ENCODE measurements at regions not wholly inside any gene's neighbourhood (a gene's known extent, or its start where the extent isn't known, plus 50 kb on each side); places are given as distances from the start of the nearest gene placed in this dataset.
"Not testable (repeated sequence)": the region's sequence is repeated elsewhere in the genome, so short reads cannot be mapped to it uniquely, and the experiment has no call there.

- H3K9me3 ChIP-seq (ENCODE audit: insufficient read depth, low read depth, low read length); H3K9ac ChIP-seq (ENCODE audit: low read depth, low read length); H3K36me3 ChIP-seq (ENCODE audit: insufficient read depth, low read length); H3K4me3 ChIP-seq (ENCODE audit: low read length); H3K27ac ChIP-seq (ENCODE audit: low read depth, low read length); H3K4me1 ChIP-seq (ENCODE audit: insufficient read depth, low read length); H3K27me3 ChIP-seq (ENCODE audit: insufficient read depth, low read length): not testable (repeated sequence)
- 95% methylated on average over 17 of the region's 23 CpGs for WGBS
Measured at GRCh38 chr16:29355339-29356059, 51.0 kb downstream of the NPIPB11 start.

- not testable (repeated sequence) for H3K27me3 ChIP-seq (ENCODE audit: insufficient read depth, low read length); H3K4me3 ChIP-seq (ENCODE audit: low read length); H3K27ac ChIP-seq (ENCODE audit: low read depth, low read length); H3K4me1 ChIP-seq (ENCODE audit: insufficient read depth, low read length); H3K36me3 ChIP-seq (ENCODE audit: insufficient read depth, low read length); H3K9ac ChIP-seq (ENCODE audit: low read depth, low read length); H3K9me3 ChIP-seq (ENCODE audit: insufficient read depth, low read depth, low read length)
- 100% methylated on average over 2 of the region's 5 CpGs for WGBS
Measured at GRCh38 chr16:29354449-29354848, 52.1 kb downstream of the NPIPB11 start.

GRCh38 chr16:29352617-29352999 lies 53.9 kb downstream of the NPIPB11 start:
- H3K4me3 ChIP-seq (ENCODE audit: low read length); H3K9me3 ChIP-seq (ENCODE audit: insufficient read depth, low read depth, low read length); H3K4me1 ChIP-seq (ENCODE audit: insufficient read depth, low read length); H3K9ac ChIP-seq (ENCODE audit: low read depth, low read length); H3K36me3 ChIP-seq (ENCODE audit: insufficient read depth, low read length); H3K27me3 ChIP-seq (ENCODE audit: insufficient read depth, low read length); H3K27ac ChIP-seq (ENCODE audit: low read depth, low read length): not testable (repeated sequence)
- 52% methylated on average over 1 of the region's 2 CpGs for WGBS

- 100% methylated on average over 4 of the region's 9 CpGs for WGBS
Measured at GRCh38 chr16:29351970-29352616, 54.4 kb downstream of the NPIPB11 start.

GRCh38 chr16:29351271-29351969 lies 55.1 kb downstream of the NPIPB11 start:
- H3K36me3 ChIP-seq (ENCODE audit: insufficient read depth, low read length); H3K4me1 ChIP-seq (ENCODE audit: insufficient read depth, low read length); H3K4me3 ChIP-seq (ENCODE audit: low read length); H3K9me3 ChIP-seq (ENCODE audit: insufficient read depth, low read depth, low read length); H3K27ac ChIP-seq (ENCODE audit: low read depth, low read length); H3K9ac ChIP-seq (ENCODE audit: low read depth, low read length); H3K27me3 ChIP-seq (ENCODE audit: insufficient read depth, low read length): not testable (repeated sequence)
- WGBS: 86% methylated on average over 8 of the region's 15 CpGs

More at GRCh38 chr16:29351970-29352616, 54.4 kb downstream of the NPIPB11 start:
- not testable (repeated sequence) for H3K36me3 ChIP-seq (ENCODE audit: insufficient read depth, low read length); H3K4me1 ChIP-seq (ENCODE audit: insufficient read depth, low read length); H3K27ac ChIP-seq (ENCODE audit: low read depth, low read length); H3K9ac ChIP-seq (ENCODE audit: low read depth, low read length); H3K9me3 ChIP-seq (ENCODE audit: insufficient read depth, low read depth, low read length); H3K4me3 ChIP-seq (ENCODE audit: low read length); H3K27me3 ChIP-seq (ENCODE audit: insufficient read depth, low read length)

- H3K27me3 ChIP-seq (ENCODE audit: insufficient read depth, low read length); H3K9me3 ChIP-seq (ENCODE audit: insufficient read depth, low read depth, low read length); H3K9ac ChIP-seq (ENCODE audit: low read depth, low read length); H3K4me3 ChIP-seq (ENCODE audit: low read length); H3K27ac ChIP-seq (ENCODE audit: low read depth, low read length); H3K36me3 ChIP-seq (ENCODE audit: insufficient read depth, low read length); H3K4me1 ChIP-seq (ENCODE audit: insufficient read depth, low read length): not testable (repeated sequence)
- 86% methylated on average over 6 of the region's 7 CpGs for WGBS
Measured at GRCh38 chr16:29349966-29350365, 56.5 kb downstream of the NPIPB11 start.

GRCh38 chr16:29348748-29349147 lies 57.8 kb downstream of the NPIPB11 start:
- not testable (repeated sequence) for H3K27me3 ChIP-seq (ENCODE audit: insufficient read depth, low read length)

GRCh38 chr16:29348123-29348690 lies 58.3 kb downstream of the NPIPB11 start:
- not testable (repeated sequence) for H3K9me3 ChIP-seq (ENCODE audit: insufficient read depth, low read depth, low read length); H3K27ac ChIP-seq (ENCODE audit: low read depth, low read length); H3K27me3 ChIP-seq (ENCODE audit: insufficient read depth, low read length); H3K9ac ChIP-seq (ENCODE audit: low read depth, low read length); H3K36me3 ChIP-seq (ENCODE audit: insufficient read depth, low read length); H3K4me3 ChIP-seq (ENCODE audit: low read length); H3K4me1 ChIP-seq (ENCODE audit: insufficient read depth, low read length)
- WGBS: 95% methylated on average over 1 of the region's 2 CpGs

More at GRCh38 chr16:29348748-29349147, 57.8 kb downstream of the NPIPB11 start:
- H3K27ac ChIP-seq (ENCODE audit: low read depth, low read length); H3K4me1 ChIP-seq (ENCODE audit: insufficient read depth, low read length); H3K9me3 ChIP-seq (ENCODE audit: insufficient read depth, low read depth, low read length); H3K36me3 ChIP-seq (ENCODE audit: insufficient read depth, low read length); H3K4me3 ChIP-seq (ENCODE audit: low read length); H3K9ac ChIP-seq (ENCODE audit: low read depth, low read length): not testable (repeated sequence)
- 100% methylated on average over 2 of the region's 3 CpGs for WGBS

- H3K9me3 ChIP-seq (ENCODE audit: insufficient read depth, low read depth, low read length): not testable (repeated sequence)
Measured at GRCh38 chr16:29346796-29347580, 59.5 kb downstream of the NPIPB11 start.

GRCh38 chr16:29346203-29346602 lies 60.3 kb downstream of the NPIPB11 start:
- not testable (repeated sequence) for H3K4me3 ChIP-seq (ENCODE audit: low read length); H3K9me3 ChIP-seq (ENCODE audit: insufficient read depth, low read depth, low read length); H3K27me3 ChIP-seq (ENCODE audit: insufficient read depth, low read length); H3K36me3 ChIP-seq (ENCODE audit: insufficient read depth, low read length); H3K4me1 ChIP-seq (ENCODE audit: insufficient read depth, low read length); H3K27ac ChIP-seq (ENCODE audit: low read depth, low read length); H3K9ac ChIP-seq (ENCODE audit: low read depth, low read length)
- WGBS: no CpG with 5 or more reads among the region's 2 CpGs

More at GRCh38 chr16:29346796-29347580, 59.5 kb downstream of the NPIPB11 start:
- not testable (repeated sequence) for H3K27me3 ChIP-seq (ENCODE audit: insufficient read depth, low read length); H3K36me3 ChIP-seq (ENCODE audit: insufficient read depth, low read length); H3K4me3 ChIP-seq (ENCODE audit: low read length); H3K9ac ChIP-seq (ENCODE audit: low read depth, low read length); H3K4me1 ChIP-seq (ENCODE audit: insufficient read depth, low read length); H3K27ac ChIP-seq (ENCODE audit: low read depth, low read length)
- WGBS: 84% methylated on average over 6 of the region's 7 CpGs

- not testable (repeated sequence) for H3K4me3 ChIP-seq (ENCODE audit: low read length); H3K9me3 ChIP-seq (ENCODE audit: insufficient read depth, low read depth, low read length); H3K36me3 ChIP-seq (ENCODE audit: insufficient read depth, low read length); H3K27me3 ChIP-seq (ENCODE audit: insufficient read depth, low read length); H3K4me1 ChIP-seq (ENCODE audit: insufficient read depth, low read length); H3K9ac ChIP-seq (ENCODE audit: low read depth, low read length); H3K27ac ChIP-seq (ENCODE audit: low read depth, low read length)
- 92% methylated on average over 2 of the region's 4 CpGs for WGBS
Measured at GRCh38 chr16:29342937-29343336, 63.6 kb downstream of the NPIPB11 start.
